OCI-LY3 (cell line): ENCODE measurements at regions not wholly inside any gene's neighbourhood (a gene's known extent, or its start where the extent isn't known, plus 50 kb on each side); places are given as distances from the start of the nearest gene placed in this dataset.

ENCODE experiments used
- H2AFZ ChIP-seq: fragments of 200-600, 300-600 bp; shearing (Covaris generic); 2 replicates; pipeline ENCODE4 v1.6.0; 2014; ENCODE audit warnings: antibody characterized with exemption, low read depth, low read length
- H3K27ac ChIP-seq: fragments of 200-600, 300-600 bp; sonication (generic); 2 replicates; pipeline ENCODE4 v1.5.1; 2014; ENCODE audit warnings: mild to moderate bottlenecking, low read length, moderate library complexity, mixed read lengths
- H3K27me3 ChIP-seq: fragments of 200-600, 300-600 bp; sonication (generic); 2 replicates; pipeline ENCODE4 v1.6.1; 2014; ENCODE audit warnings: low read depth, low read length, mixed read lengths
- H3K36me3 ChIP-seq: fragments of 200-600, 300-600 bp; sonication (generic); replicated peaks from 2 replicates; pipeline ENCODE3; 2014; ENCODE audit warnings: low read depth, low read length, mixed read lengths
- H3K4me1 ChIP-seq: fragments of 300-600, 200-600 bp; sonication (generic); 2 replicates; pipeline ENCODE4 v1.6.1; 2014; ENCODE audit warnings: low read length, mixed read lengths
- H3K4me2 ChIP-seq: fragments of 200-600, 300-600 bp; sonication (generic); 2 replicates; pipeline ENCODE4 v1.6.1; 2014; ENCODE audit warnings: low read length, mixed read lengths
- H3K4me3 ChIP-seq: fragments of 300-600, 200-600 bp; sonication (generic); 2 replicates; pipeline ENCODE4 v1.5.1; 2014; ENCODE audit warnings: antibody characterized with exemption, mild to moderate bottlenecking, low read length, moderate library complexity
- H3K79me2 ChIP-seq: fragments of 300-600, 200-600 bp; shearing (Covaris generic); 2 replicates; pipeline ENCODE4 v1.6.1; 2014; ENCODE audit warnings: mild to moderate bottlenecking, low read length, mixed read lengths
- H3K9ac ChIP-seq: fragments of 300-600, 200-600 bp; shearing (Covaris generic); 2 replicates; pipeline ENCODE4 v1.6.0; 2014; ENCODE audit warnings: mild to moderate bottlenecking, low read length, moderate library complexity
- H3K9me3 ChIP-seq: fragments of 200-600, 300-600 bp; shearing (Covaris generic); 2 replicates; pipeline ENCODE4 v1.6.1; 2014; ENCODE audit warnings: low read length, mixed read lengths; ENCODE audit not compliant: insufficient read depth
- H4K20me1 ChIP-seq: fragments of 200-600, 300-600 bp; sonication (generic); 2 replicates; pipeline ENCODE4 v1.6.1; 2016; ENCODE audit warnings: low read length, mixed read lengths; ENCODE audit not compliant: insufficient read depth
- CTCF ChIP-seq: fragments of 200-600, 300-600 bp; sonication (generic); IDR thresholded peaks from 2 replicates; pipeline ENCODE4 v1.5.1; 2014; ENCODE audit warnings: antibody characterized with exemption, low read length, low read depth
- EZH2phosphoT487 ChIP-seq: fragments of 200-600 bp; shearing (Covaris generic); IDR thresholded peaks from 2 replicates; pipeline ENCODE4 v1.6.1; 2018; ENCODE audit warnings: antibody characterized with exemption, mixed run types, low read depth

GRCh38 chr5:124419531-124419930, 326.9 kb downstream of the ZNF608 start:
- no peak overlapping the region for H3K27ac ChIP-seq
- no peaks in the 10 kb centered on the region for H3K79me2 ChIP-seq
- H3K27me3 ChIP-seq: no peaks in the 10 kb centered on the region
- H3K4me1 ChIP-seq: peaks cover 10% of the 10 kb centered on the region
- H3K36me3 ChIP-seq: peaks cover 3% of the 10 kb centered on the region
- no peak overlapping the region for H3K4me3 ChIP-seq
- no peak overlapping the region for H3K4me2 ChIP-seq
- 0 out of 2 replicates have a peak, but pooled peaks cover 3% of the 10 kb centered on the region for H3K9me3 ChIP-seq
- no peak overlapping the region for H3K9ac ChIP-seq
- TF ChIP-seq EZH2phosphoT487 (no peak), CTCF (no peak)
- no peak overlapping the region for H2AFZ ChIP-seq
- H4K20me1 ChIP-seq: no peaks in the 10 kb centered on the region

- Histone ChIP-seq H3K9ac (no peak overlapping the region), H3K27ac (no peak overlapping the region), H4K20me1 (no peaks in the 10 kb centered on the region), H2AFZ (no peak overlapping the region), H3K4me2 (no peak overlapping the region), H3K27me3 (no peaks in the 10 kb centered on the region), H3K4me1 (peaks cover 10% of the 10 kb centered on the region), H3K36me3 (peaks cover 3% of the 10 kb centered on the region), H3K79me2 (no peaks in the 10 kb centered on the region), H3K4me3 (no peak overlapping the region), H3K9me3 (0 out of 2 replicates have a peak, but pooled peaks cover 3% of the 10 kb centered on the region)
- no peak for TF ChIP-seq CTCF
- TF ChIP-seq EZH2phosphoT487: no peak
Measured at GRCh38 chr5:124418390-124418789, 328.0 kb downstream of the ZNF608 start.

DNA sequence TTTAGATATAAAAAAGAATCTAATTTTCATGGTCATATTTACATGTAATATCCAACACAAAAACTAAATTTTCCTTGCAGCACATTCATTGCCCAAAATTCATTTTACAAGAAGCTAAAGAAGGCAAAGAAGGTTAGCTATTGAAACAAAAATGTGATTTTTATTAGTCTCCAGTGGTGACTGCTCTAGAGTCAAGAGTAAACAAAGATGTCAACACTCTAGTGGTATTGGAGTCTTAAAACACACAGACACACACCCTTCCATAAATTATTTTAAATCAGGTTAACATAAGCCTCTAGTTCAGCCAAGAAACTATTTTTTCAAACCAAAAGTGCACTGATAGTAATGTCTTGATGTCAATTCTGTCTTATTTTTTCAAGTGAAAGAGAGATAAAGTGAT, 329.2 kb downstream of the ZNF608 start:
- TF ChIP-seq EZH2phosphoT487 (no peak), CTCF (no peak)
- Histone ChIP-seq H3K9ac (no peak overlapping the region), H3K27ac (no peak overlapping the region)

DNA sequence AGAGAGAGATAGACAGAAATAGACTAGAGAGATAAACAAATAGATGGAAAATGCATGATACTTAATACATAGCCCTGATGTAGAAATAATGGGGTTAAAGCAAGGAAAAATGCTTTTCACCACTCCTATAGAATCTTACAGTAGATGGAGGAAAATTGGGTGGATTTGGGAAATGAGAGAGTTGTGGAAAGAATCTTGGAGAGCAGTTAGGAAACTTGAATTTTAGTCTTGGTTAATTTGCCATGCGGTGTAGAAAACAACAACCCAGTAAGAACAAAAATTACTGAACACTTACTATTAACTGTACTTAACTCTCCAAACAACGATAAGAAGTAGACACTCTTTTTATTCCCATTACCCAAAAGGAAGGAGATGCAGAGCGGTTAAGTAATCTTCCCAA, 329.8 kb downstream of the ZNF608 start:
- H4K20me1 ChIP-seq: no peaks in the 10 kb centered on the region
- no peaks in the 10 kb centered on the region for H3K27me3 ChIP-seq
- H3K79me2 ChIP-seq: no peaks in the 10 kb centered on the region
- no peak overlapping the region for H2AFZ ChIP-seq
- no peaks in the 10 kb centered on the region for H3K9me3 ChIP-seq
- no peak overlapping the region for H3K27ac ChIP-seq
- no peak overlapping the region for H3K9ac ChIP-seq
- no peak for TF ChIP-seq EZH2phosphoT487
- peaks cover 7% of the 10 kb centered on the region for H3K4me1 ChIP-seq
- H3K4me3 ChIP-seq: no peak overlapping the region
- H3K4me2 ChIP-seq: no peak overlapping the region
- H3K36me3 ChIP-seq: no peaks in the 10 kb centered on the region

More for the DNA sequence above, 329.2 kb downstream of the ZNF608 start:
- peaks cover 10% of the 10 kb centered on the region for H3K4me1 ChIP-seq
- H4K20me1 ChIP-seq: no peaks in the 10 kb centered on the region
- H2AFZ ChIP-seq: no peak overlapping the region
- H3K4me3 ChIP-seq: no peak overlapping the region
- no peaks in the 10 kb centered on the region for H3K27me3 ChIP-seq
- peaks cover under 1% of the 10 kb centered on the region for H3K36me3 ChIP-seq
- H3K4me2 ChIP-seq: no peak overlapping the region
- no peaks in the 10 kb centered on the region for H3K79me2 ChIP-seq
- H3K9me3 ChIP-seq: 0 out of 2 replicates have a peak, but pooled peaks cover under 1% of the 10 kb centered on the region
